ENCODE measurements at regions not wholly inside any gene's neighbourhood (a gene's known extent, or its start where the extent isn't known, plus 50 kb on each side); places are given as distances from the start of the nearest gene placed in this dataset.

GRCh38 chr2:139694327-139694726 lies 914.1 kb upstream of the NXPH2 start:
- TF ChIP-seq CTCF (IDR thresholded peaks at IDR 0.05; ENCODE audit: low read depth, low read length) = no peak
- TF ChIP-seq POLR2A (IDR thresholded peaks at IDR 0.05; ENCODE audit: extremely low read depth, insufficient read length) = no peak
- TF ChIP-seq MAX (IDR thresholded peaks at IDR 0.05; ENCODE audit: low read depth, low read length) = no peak

All from NB4 (cell line).